Upper lobe of left lung (tissue), 6 donors: ENCODE measurements at regions not wholly inside any gene's neighbourhood (a gene's known extent, or its start where the extent isn't known, plus 50 kb on each side); places are given as distances from the start of the nearest gene placed in this dataset.

Source experiments
- ATAC-seq, 2 donors: fragments of 200-7000 bp; cut with Tn5 transposase; one replicate each; pipeline ENCODE4 v1.9.1; 2022; ENCODE audit warnings: mild to moderate bottlenecking in 2 of 2, moderate library complexity in 2 of 2; ENCODE audit not compliant: low FRiP score in 2 of 2
- DNase-seq, 2 donors: peaks; one replicate each; pipeline ENCODE4 v3.0.0-alpha.2; 2019 to 2020
- H3K27ac ChIP-seq, 4 donors: fragments of 200-600 bp; sonication (generic); one replicate each; pipeline ENCODE4 v1.5.1; 2016 to 2019
- H3K27me3 ChIP-seq, 4 donors: fragments of 200-600 bp; sonication (generic); one replicate each; pipeline ENCODE4 v1.5.1; 2017 to 2019
- H3K36me3 ChIP-seq, 4 donors: fragments of 200-600 bp; sonication (generic); one replicate each; pipeline ENCODE4 v1.5.1; 2016 to 2019
- H3K4me1 ChIP-seq, 4 donors: fragments of 200-600 bp; sonication (generic); one replicate each; pipeline ENCODE4 v1.5.1; 2018 to 2019
- H3K4me3 ChIP-seq, 4 donors: fragments of 200-600 bp; sonication (generic); one replicate each; pipeline ENCODE4 v1.5.1; 2017 to 2019; ENCODE audit warnings: mild to moderate bottlenecking in 2 of 4, moderate library complexity in 1 of 4
- H3K9me3 ChIP-seq, 4 donors: fragments of 200-600 bp; sonication (generic); one replicate each; pipeline ENCODE4 v1.5.1; 2018 to 2019
- CTCF ChIP-seq, 6 experiments: fragments of 450-650 bp in 4 of 6; fragments of 200-600 bp in 2 of 6; sonication (generic) in 2 of 6; IDR thresholded peaks; one replicate each; pipeline ENCODE4 v1.5.1; 2016 to 2019; ENCODE audit warnings: antibody characterized with exemption in 6 of 6
- EP300 ChIP-seq, 4 donors: sonication (generic); formaldehyde crosslinking; IDR thresholded peaks; one replicate each; pipeline ENCODE4 v1.5.1; 2017; ENCODE audit warnings: antibody characterized with exemption in 4 of 4, control low read depth in 2 of 4
- POLR2A ChIP-seq, 4 donors: fragments of 450-650 bp; IDR thresholded peaks; one replicate each; pipeline ENCODE4 v1.5.1; 2016 to 2017; ENCODE audit warnings: antibody characterized with exemption in 4 of 4, mild to moderate bottlenecking in 2 of 4
- POLR2AphosphoS5 ChIP-seq, 2 donors: sonication (generic); formaldehyde crosslinking; IDR thresholded peaks; one replicate each; pipeline ENCODE4 v1.5.1; 2017; ENCODE audit warnings: antibody characterized with exemption in 2 of 2
- WGBS, 2 donors: methylation state at CpG; one replicate each; pipeline ENCODE4 v1.1.5; 2017 to 2018; 5-methylcytosine and 5-hydroxymethylcytosine counted together
- donor health status: DM: no; HTN: no; CAD: no; lungs with moderate emphysema.
- donor health status: DM: no; HTN: yes; CAD: no; lungs with severe emphysema.

- no peaks in the 10 kb centered on the region for H3K9me3 ChIP-seq
- ATAC-seq (no peak), DNase-seq (no peak)
- 46 to 47% methylated on average over 14 of the region's 14 CpGs for WGBS, 2 donors
- H3K27me3 ChIP-seq = no peaks in the 10 kb centered on the region
- TF ChIP-seq POLR2AphosphoS5 (IDR thresholded peaks at IDR 0.05) = no peak
- TF ChIP-seq CTCF (IDR thresholded peaks at IDR 0.05) = peak in 5 of 6 experiments; percentile 21 to 45 (median 33)
- no peak for TF ChIP-seq EP300 (IDR thresholded peaks at IDR 0.05)
- TF ChIP-seq POLR2A (IDR thresholded peaks at IDR 0.05) = no peak
- H3K36me3 ChIP-seq = no peaks in the 10 kb centered on the region
- H3K4me3 ChIP-seq = no peak overlapping the region
- no peaks in the 10 kb centered on the region for H3K4me1 ChIP-seq
- H3K27ac ChIP-seq = no peak overlapping the region
Measured at GRCh38 chr20:57048027-57048869, 218.2 kb downstream of the BMP7 start.

- Histone ChIP-seq H3K4me1 (no peaks in the 10 kb centered on the region), H3K36me3 (no peaks in the 10 kb centered on the region), H3K9me3 (no peaks in the 10 kb centered on the region), H3K4me3 (no peak overlapping the region), H3K27ac (no peak overlapping the region), H3K27me3 (no peaks in the 10 kb centered on the region)
- no peak for DNase-seq
- no peak for ATAC-seq
- 83 to 92% methylated on average over 6 to 10 of the region's 10 CpGs for WGBS, 2 donors
- no peak for TF ChIP-seq POLR2A (IDR thresholded peaks at IDR 0.05)
- TF ChIP-seq EP300 (IDR thresholded peaks at IDR 0.05) = no peak
- no peak for TF ChIP-seq POLR2AphosphoS5 (IDR thresholded peaks at IDR 0.05)
- TF ChIP-seq CTCF (IDR thresholded peaks at IDR 0.05) = no peak
Measured at GRCh38 chr20:57049296-57049695, 217.1 kb downstream of the BMP7 start.

GRCh38 chr20:57051096-57051495 lies 215.3 kb downstream of the BMP7 start:
- Histone ChIP-seq H3K4me1 (no peaks in the 10 kb centered on the region), H3K36me3 (no peaks in the 10 kb centered on the region), H3K27ac (no peak overlapping the region), H3K4me3 (no peak overlapping the region), H3K9me3 (no peaks in the 10 kb centered on the region), H3K27me3 (no peaks in the 10 kb centered on the region)
- WGBS, 2 donors = 86 to 92% methylated on average over 4 of the region's 4 CpGs
- no peak for ATAC-seq
- TF ChIP-seq POLR2A (IDR thresholded peaks at IDR 0.05) (no peak), CTCF (IDR thresholded peaks at IDR 0.05) (no peak), POLR2AphosphoS5 (IDR thresholded peaks at IDR 0.05) (no peak), EP300 (IDR thresholded peaks at IDR 0.05) (no peak)
- DNase-seq = no peak

- H3K27ac ChIP-seq = no peak overlapping the region
- H3K27me3 ChIP-seq = no peaks in the 10 kb centered on the region
- no peaks in the 10 kb centered on the region for H3K36me3 ChIP-seq
- no peaks in the 10 kb centered on the region for H3K9me3 ChIP-seq
- DNase-seq (no peak), ATAC-seq (no peak)
- H3K4me3 ChIP-seq = no peak overlapping the region
- 81 to 90% methylated on average over 5 of the region's 5 CpGs for WGBS, 2 donors
- no peaks in the 10 kb centered on the region for H3K4me1 ChIP-seq
- TF ChIP-seq EP300 (IDR thresholded peaks at IDR 0.05) = no peak
- TF ChIP-seq POLR2AphosphoS5 (IDR thresholded peaks at IDR 0.05) = no peak
Measured at GRCh38 chr20:57053067-57053466, 213.4 kb downstream of the BMP7 start.

GRCh38 chr20:57053793-57054552 lies 212.5 kb downstream of the BMP7 start:
- no peak overlapping the region for H3K4me3 ChIP-seq
- no peak for ATAC-seq
- H3K27ac ChIP-seq = no peak overlapping the region
- H3K27me3 ChIP-seq = no peaks in the 10 kb centered on the region
- H3K4me1 ChIP-seq = no peaks in the 10 kb centered on the region
- 88 to 89% methylated on average over 17 to 22 of the region's 22 CpGs for WGBS, 2 donors
- TF ChIP-seq CTCF (IDR thresholded peaks at IDR 0.05) (no peak), POLR2A (IDR thresholded peaks at IDR 0.05) (no peak), EP300 (IDR thresholded peaks at IDR 0.05) (no peak), POLR2AphosphoS5 (IDR thresholded peaks at IDR 0.05) (no peak)
- no peak for DNase-seq
- no peaks in the 10 kb centered on the region for H3K36me3 ChIP-seq
- no peaks in the 10 kb centered on the region for H3K9me3 ChIP-seq
